ENCODE measurements at regions not wholly inside any gene's neighbourhood (a gene's known extent, or its start where the extent isn't known, plus 50 kb on each side); places are given as distances from the start of the nearest gene placed in this dataset.

DNA sequence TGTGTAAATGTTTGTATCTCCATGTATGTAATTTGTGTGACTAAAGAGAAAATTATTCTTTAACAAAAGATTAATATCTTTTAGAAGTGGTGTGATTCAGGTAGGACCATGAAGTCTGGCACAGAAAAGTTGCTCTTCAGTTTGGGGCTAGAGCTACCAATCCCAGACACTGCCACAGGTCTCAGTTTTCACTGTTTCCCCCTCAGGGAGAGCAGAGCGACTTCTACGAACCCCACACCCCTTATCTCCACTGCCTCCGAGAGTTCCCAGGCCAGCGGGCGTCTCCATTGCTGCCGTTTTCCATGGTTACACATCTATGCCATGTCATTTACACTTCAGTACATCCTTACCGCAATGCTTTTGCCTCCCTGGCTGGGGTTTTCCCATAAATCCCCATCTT, 93.0 kb upstream of the SMYD2 start:
- Histone ChIP-seq H3K4me2 (ENCODE audit: control insufficient read depth, extremely low read depth, insufficient read depth, low read depth, low read length) (no peak overlapping the region), H3K9ac (ENCODE audit: control insufficient read depth, extremely low read depth, insufficient read depth, low read length) (no peak overlapping the region), H4K20me1 (ENCODE audit: control insufficient read depth, extremely low read depth, insufficient read depth, low read length) (no peaks in the 10 kb centered on the region), H3K79me2 (ENCODE audit: control insufficient read depth, insufficient read depth, low read length) (no peaks in the 10 kb centered on the region), H3K27ac (ENCODE audit: control insufficient read depth, insufficient read depth, low read length) (no peak overlapping the region), H3K9me1 (ENCODE audit: control insufficient read depth, extremely low read depth, insufficient read depth, low read length) (no peaks in the 10 kb centered on the region), H3K9me3 (ENCODE audit: control insufficient read depth, low read depth, low read length) (no peaks in the 10 kb centered on the region), H3K36me3 (ENCODE audit: control insufficient read depth in 2 of 2, extremely low read depth in 1 of 2, insufficient read depth in 2 of 2, low read length in 2 of 2) (no peaks in the 10 kb centered on the region), H3K4me3 (ENCODE audit: control insufficient read depth in 2 of 3, extremely low read depth in 1 of 3, insufficient read depth in 2 of 3, low read depth in 1 of 3, low read length in 3 of 3) (no peak overlapping the region), H2AFZ (ENCODE audit: control insufficient read depth, low read length) (no peak overlapping the region), H3K4me1 (ENCODE audit: control insufficient read depth, extremely low read depth, insufficient read depth, low read length) (peaks cover 5% of the 10 kb centered on the region), H3K27me3 (ENCODE audit: control insufficient read depth, extremely low read depth, insufficient read depth, low read length) (peaks cover 49% of the 10 kb centered on the region)
- FAIRE-seq (no peak), DNase-seq (ENCODE audit: low read depth, low spot score) (no peak)
- dilution Hi-C loops (cut with MboI; ENCODE audit: extremely low pct_ligation_motif_present, low sequenced_read_pairs) = no loop called here
- no peak for TF ChIP-seq EZH2 (IDR thresholded peaks at IDR 0.05; ENCODE audit: low read length)
- TF ChIP-seq, protein P1, sequence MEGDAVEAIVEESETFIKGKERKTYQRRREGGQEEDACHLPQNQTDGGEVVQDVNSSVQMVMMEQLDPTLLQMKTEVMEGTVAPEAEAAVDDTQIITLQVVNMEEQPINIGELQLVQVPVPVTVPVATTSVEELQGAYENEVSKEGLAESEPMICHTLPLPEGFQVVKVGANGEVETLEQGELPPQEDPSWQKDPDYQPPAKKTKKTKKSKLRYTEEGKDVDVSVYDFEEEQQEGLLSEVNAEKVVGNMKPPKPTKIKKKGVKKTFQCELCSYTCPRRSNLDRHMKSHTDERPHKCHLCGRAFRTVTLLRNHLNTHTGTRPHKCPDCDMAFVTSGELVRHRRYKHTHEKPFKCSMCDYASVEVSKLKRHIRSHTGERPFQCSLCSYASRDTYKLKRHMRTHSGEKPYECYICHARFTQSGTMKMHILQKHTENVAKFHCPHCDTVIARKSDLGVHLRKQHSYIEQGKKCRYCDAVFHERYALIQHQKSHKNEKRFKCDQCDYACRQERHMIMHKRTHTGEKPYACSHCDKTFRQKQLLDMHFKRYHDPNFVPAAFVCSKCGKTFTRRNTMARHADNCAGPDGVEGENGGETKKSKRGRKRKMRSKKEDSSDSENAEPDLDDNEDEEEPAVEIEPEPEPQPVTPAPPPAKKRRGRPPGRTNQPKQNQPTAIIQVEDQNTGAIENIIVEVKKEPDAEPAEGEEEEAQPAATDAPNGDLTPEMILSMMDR (optimal IDR thresholded peaks at IDR 0.05 in 1 of 3, IDR thresholded peaks at IDR 0.05 in 1 of 3, conservative IDR thresholded peaks at IDR 0.05 in 1 of 3; ENCODE audit: extremely low read depth in 1 of 3, insufficient read depth in 2 of 3, low read length in 3 of 3) = no peak

- peaks cover 5% of the 10 kb centered on the region for H3K4me1 ChIP-seq (ENCODE audit: control insufficient read depth, extremely low read depth, insufficient read depth, low read length)
- H3K4me2 ChIP-seq (ENCODE audit: control insufficient read depth, extremely low read depth, insufficient read depth, low read depth, low read length) = no peak overlapping the region
- no peaks in the 10 kb centered on the region for H4K20me1 ChIP-seq (ENCODE audit: control insufficient read depth, extremely low read depth, insufficient read depth, low read length)
- H3K9ac ChIP-seq (ENCODE audit: control insufficient read depth, extremely low read depth, insufficient read depth, low read length) = no peak overlapping the region
- H3K79me2 ChIP-seq (ENCODE audit: control insufficient read depth, insufficient read depth, low read length) = no peaks in the 10 kb centered on the region
- no peaks in the 10 kb centered on the region for H3K9me1 ChIP-seq (ENCODE audit: control insufficient read depth, extremely low read depth, insufficient read depth, low read length)
- H2AFZ ChIP-seq (ENCODE audit: control insufficient read depth, low read length) = no peak overlapping the region
- H3K9me3 ChIP-seq (ENCODE audit: control insufficient read depth, low read depth, low read length) = no peaks in the 10 kb centered on the region
- no peaks in the 10 kb centered on the region for H3K36me3 ChIP-seq (ENCODE audit: control insufficient read depth in 2 of 2, extremely low read depth in 1 of 2, insufficient read depth in 2 of 2, low read length in 2 of 2)
- H3K27me3 ChIP-seq (ENCODE audit: control insufficient read depth, extremely low read depth, insufficient read depth, low read length) = peaks cover 51% of the 10 kb centered on the region
- no peak overlapping the region for H3K27ac ChIP-seq (ENCODE audit: control insufficient read depth, insufficient read depth, low read length)
- FAIRE-seq = no peak
- H3K4me3 ChIP-seq (ENCODE audit: control insufficient read depth in 2 of 3, extremely low read depth in 1 of 3, insufficient read depth in 2 of 3, low read depth in 1 of 3, low read length in 3 of 3) = no peak overlapping the region
- TF ChIP-seq, protein P1 (optimal IDR thresholded peaks at IDR 0.05 in 1 of 3, IDR thresholded peaks at IDR 0.05 in 1 of 3, conservative IDR thresholded peaks at IDR 0.05 in 1 of 3; ENCODE audit: extremely low read depth in 1 of 3, insufficient read depth in 2 of 3, low read length in 3 of 3) = no peak
- peak; percentile 25 for TF ChIP-seq EZH2 (IDR thresholded peaks at IDR 0.05; ENCODE audit: low read length)
- dilution Hi-C loops (cut with MboI; ENCODE audit: extremely low pct_ligation_motif_present, low sequenced_read_pairs) = no loop called here
- no peak for DNase-seq (ENCODE audit: low read depth, low spot score)
These were observed 92.1 kb upstream of the SMYD2 start for GRCh38 chr1:214188835-214189234.

Measured in keratinocyte (primary cell).